ENCODE measurements at regions not wholly inside any gene's neighbourhood (a gene's known extent, or its start where the extent isn't known, plus 50 kb on each side); places are given as distances from the start of the nearest gene placed in this dataset.

GRCh38 chr3:550471-550870, 353.9 kb downstream of the CHL1 start:
- TF ChIP-seq GATA2 (IDR thresholded peaks at IDR 0.05; ENCODE audit: low read depth, low read length) (no peak), GATA3 (IDR thresholded peaks at IDR 0.05; ENCODE audit: low read depth, low read length) (no peak)

- TF ChIP-seq GATA2 (IDR thresholded peaks at IDR 0.05; ENCODE audit: low read depth, low read length) (no peak), GATA3 (IDR thresholded peaks at IDR 0.05; ENCODE audit: low read depth, low read length) (no peak)
Observed at GRCh38 chr3:557972-558371, 361.4 kb downstream of the CHL1 start.

- TF ChIP-seq GATA2 (IDR thresholded peaks at IDR 0.05; ENCODE audit: low read depth, low read length) (no peak), GATA3 (IDR thresholded peaks at IDR 0.05; ENCODE audit: low read depth, low read length) (no peak)
Observed at GRCh38 chr3:567488-568185, 371.1 kb downstream of the CHL1 start.

- peak; percentile 49; the same call in 1 of the 2 replicates for TF ChIP-seq GATA3 (IDR thresholded peaks at IDR 0.05; ENCODE audit: low read depth, low read length)
Observed at GRCh38 chr3:579529-579928, 383.0 kb downstream of the CHL1 start.

GRCh38 chr3:621714-622113, 425.2 kb downstream of the CHL1 start:
- no peak for TF ChIP-seq GATA2 (IDR thresholded peaks at IDR 0.05; ENCODE audit: low read depth, low read length)
- no peak for TF ChIP-seq GATA3 (IDR thresholded peaks at IDR 0.05; ENCODE audit: low read depth, low read length)

- TF ChIP-seq GATA3 (IDR thresholded peaks at IDR 0.05; ENCODE audit: low read depth, low read length) (no peak), GATA2 (IDR thresholded peaks at IDR 0.05; ENCODE audit: low read depth, low read length) (no peak)
Observed at GRCh38 chr3:622314-622713, 425.8 kb downstream of the CHL1 start.

GRCh38 chr3:623914-624545, 427.5 kb downstream of the CHL1 start:
- TF ChIP-seq GATA2 (IDR thresholded peaks at IDR 0.05; ENCODE audit: low read depth, low read length), result no peak

GRCh38 chr3:632571-633170, 436.1 kb downstream of the CHL1 start:
- TF ChIP-seq GATA3 (IDR thresholded peaks at IDR 0.05; ENCODE audit: low read depth, low read length) (no peak), GATA2 (IDR thresholded peaks at IDR 0.05; ENCODE audit: low read depth, low read length) (no peak)

- no peak for TF ChIP-seq GATA3 (IDR thresholded peaks at IDR 0.05; ENCODE audit: low read depth, low read length)
- TF ChIP-seq GATA2 (IDR thresholded peaks at IDR 0.05; ENCODE audit: low read depth, low read length), result no peak
Observed at GRCh38 chr3:634511-634910, 437.9 kb downstream of the CHL1 start.

GRCh38 chr3:635393-635792, 438.8 kb downstream of the CHL1 start:
- no peak for TF ChIP-seq GATA3 (IDR thresholded peaks at IDR 0.05; ENCODE audit: low read depth, low read length)
- no peak for TF ChIP-seq GATA2 (IDR thresholded peaks at IDR 0.05; ENCODE audit: low read depth, low read length)

GRCh38 chr3:643376-643775, 446.8 kb downstream of the CHL1 start:
- TF ChIP-seq GATA2 (IDR thresholded peaks at IDR 0.05; ENCODE audit: low read depth, low read length) (no peak), GATA3 (IDR thresholded peaks at IDR 0.05; ENCODE audit: low read depth, low read length) (no peak)

GRCh38 chr3:655824-656223, 437.0 kb upstream of the CNTN6 start:
- TF ChIP-seq GATA3 (IDR thresholded peaks at IDR 0.05; ENCODE audit: low read depth, low read length) (no peak), GATA2 (IDR thresholded peaks at IDR 0.05; ENCODE audit: low read depth, low read length) (no peak)

- TF ChIP-seq GATA2 (IDR thresholded peaks at IDR 0.05; ENCODE audit: low read depth, low read length), result no peak
- TF ChIP-seq GATA3 (IDR thresholded peaks at IDR 0.05; ENCODE audit: low read depth, low read length), result no peak
Observed at GRCh38 chr3:661356-661755, 431.5 kb upstream of the CNTN6 start.

GRCh38 chr3:674116-674515, 418.7 kb upstream of the CNTN6 start:
- no peak for TF ChIP-seq GATA3 (IDR thresholded peaks at IDR 0.05; ENCODE audit: low read depth, low read length)
- no peak for TF ChIP-seq GATA2 (IDR thresholded peaks at IDR 0.05; ENCODE audit: low read depth, low read length)

- TF ChIP-seq GATA3 (IDR thresholded peaks at IDR 0.05; ENCODE audit: low read depth, low read length) (no peak), GATA2 (IDR thresholded peaks at IDR 0.05; ENCODE audit: low read depth, low read length) (no peak)
Observed at GRCh38 chr3:675846-676245, 417.0 kb upstream of the CNTN6 start.

Measured in SH-SY5Y (cell line).